ENCODE measurements at regions not wholly inside any gene's neighbourhood (a gene's known extent, or its start where the extent isn't known, plus 50 kb on each side); places are given as distances from the start of the nearest gene placed in this dataset.
"Not testable (repeated sequence)": the region's sequence is repeated elsewhere in the genome, so short reads cannot be mapped to it uniquely, and the experiment has no call there.

- no peak for DNase-seq (ENCODE audit: low spot score)
Observed at GRCh38 chr1:88544195-88544594, 139.9 kb upstream of the PKN2 start.

- DNase-seq (ENCODE audit: low spot score) = peak; percentile 29
Observed at GRCh38 chr1:88549536-88549935, 134.5 kb upstream of the PKN2 start.

- DNase-seq (ENCODE audit: low spot score) = peak; percentile 4
Observed at GRCh38 chr1:88552226-88552625, 131.8 kb upstream of the PKN2 start.

GRCh38 chr1:88557014-88557413 is 127.1 kb upstream of the PKN2 start:
- no peak for DNase-seq (ENCODE audit: low spot score)

GRCh38 chr1:88560621-88561020 is 123.5 kb upstream of the PKN2 start:
- no peak for DNase-seq (ENCODE audit: low spot score)

- no peak for DNase-seq (ENCODE audit: low spot score)
Observed at GRCh38 chr1:88562991-88563390, 121.1 kb upstream of the PKN2 start.

GRCh38 chr1:88566615-88567387 is 117.3 kb upstream of the PKN2 start:
- no peak for DNase-seq (ENCODE audit: low spot score)

GRCh38 chr1:88571506-88571905 is 112.6 kb upstream of the PKN2 start:
- DNase-seq (ENCODE audit: low spot score) = no peak

GRCh38 chr1:88579598-88579997 is 104.5 kb upstream of the PKN2 start:
- DNase-seq (ENCODE audit: low spot score) = no peak

GRCh38 chr1:88581703-88582102 is 102.4 kb upstream of the PKN2 start:
- no peak for DNase-seq (ENCODE audit: low spot score)

GRCh38 chr1:88593358-88593757 is 90.7 kb upstream of the PKN2 start:
- DNase-seq (ENCODE audit: low spot score) = no peak

- peak; percentile 73 for DNase-seq (ENCODE audit: low spot score)
Observed at GRCh38 chr1:88595355-88596002, 88.6 kb upstream of the PKN2 start.

- DNase-seq (ENCODE audit: low spot score) = not testable (repeated sequence)
Observed at GRCh38 chr1:88597973-88598372, 86.1 kb upstream of the PKN2 start.

GRCh38 chr1:88608139-88608943 is 75.7 kb upstream of the PKN2 start:
- DNase-seq (ENCODE audit: low spot score) = peak; percentile 74

GRCh38 chr1:88609051-88609450 is 75.0 kb upstream of the PKN2 start:
- DNase-seq (ENCODE audit: low spot score) = no peak

GRCh38 chr1:88610687-88611086 is 73.4 kb upstream of the PKN2 start:
- no peak for DNase-seq (ENCODE audit: low spot score)

- no peak for DNase-seq (ENCODE audit: low spot score)
Observed at GRCh38 chr1:88612292-88612691, 71.8 kb upstream of the PKN2 start.

- no peak for DNase-seq (ENCODE audit: low spot score)
Observed at GRCh38 chr1:88612773-88613172, 71.3 kb upstream of the PKN2 start.

GRCh38 chr1:88618331-88618730 is 65.7 kb upstream of the PKN2 start:
- no peak for DNase-seq (ENCODE audit: low spot score)

- DNase-seq (ENCODE audit: low spot score) = not testable (repeated sequence)
Observed at GRCh38 chr1:88623101-88623500, 61.0 kb upstream of the PKN2 start.

Data from NAMALWA (cell line).